AG10803 (cell line): ENCODE measurements at regions not wholly inside any gene's neighbourhood (a gene's known extent, or its start where the extent isn't known, plus 50 kb on each side); places are given as distances from the start of the nearest gene placed in this dataset.

ENCODE experiments used
- DNase-seq: peaks from one replicate; pipeline ENCODE4 v3.0.0; 2010; ENCODE audit warnings: low read depth
- H3K4me3 ChIP-seq: 2 replicates; pipeline ENCODE4 v1.5.1; 2011; ENCODE audit warnings: mild to moderate bottlenecking, low read length, control low read depth
- TF ChIP-seq, protein P1 (sequence below): conservative IDR thresholded peaks from 2 replicates; pipeline ENCODE4 v1.5.1; 2011; ENCODE audit warnings: mild to moderate bottlenecking, low read length, control low read depth, inconsistent platforms

DNA sequence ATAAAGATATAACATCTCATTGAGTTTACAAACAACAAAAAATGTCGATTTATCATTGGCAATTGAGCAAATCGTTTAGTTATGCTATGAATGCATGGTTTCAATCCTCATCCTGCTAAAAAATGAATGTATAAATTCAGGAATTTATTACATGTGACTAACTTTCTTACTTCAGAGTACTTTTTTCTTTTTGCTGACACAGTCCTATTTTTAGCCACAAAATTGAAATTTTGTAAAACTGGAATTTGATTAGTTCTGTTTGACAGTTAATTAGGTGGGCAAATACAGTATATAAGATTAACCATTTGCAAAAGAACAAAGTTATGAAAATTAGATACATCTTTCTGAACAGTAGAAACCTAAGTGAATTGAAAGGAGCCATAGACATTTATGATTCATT, 925.0 kb upstream of the CHORDC1 start:
- H3K4me3 ChIP-seq, result no peak overlapping the region
- no peak for DNase-seq
- TF ChIP-seq, protein P1, sequence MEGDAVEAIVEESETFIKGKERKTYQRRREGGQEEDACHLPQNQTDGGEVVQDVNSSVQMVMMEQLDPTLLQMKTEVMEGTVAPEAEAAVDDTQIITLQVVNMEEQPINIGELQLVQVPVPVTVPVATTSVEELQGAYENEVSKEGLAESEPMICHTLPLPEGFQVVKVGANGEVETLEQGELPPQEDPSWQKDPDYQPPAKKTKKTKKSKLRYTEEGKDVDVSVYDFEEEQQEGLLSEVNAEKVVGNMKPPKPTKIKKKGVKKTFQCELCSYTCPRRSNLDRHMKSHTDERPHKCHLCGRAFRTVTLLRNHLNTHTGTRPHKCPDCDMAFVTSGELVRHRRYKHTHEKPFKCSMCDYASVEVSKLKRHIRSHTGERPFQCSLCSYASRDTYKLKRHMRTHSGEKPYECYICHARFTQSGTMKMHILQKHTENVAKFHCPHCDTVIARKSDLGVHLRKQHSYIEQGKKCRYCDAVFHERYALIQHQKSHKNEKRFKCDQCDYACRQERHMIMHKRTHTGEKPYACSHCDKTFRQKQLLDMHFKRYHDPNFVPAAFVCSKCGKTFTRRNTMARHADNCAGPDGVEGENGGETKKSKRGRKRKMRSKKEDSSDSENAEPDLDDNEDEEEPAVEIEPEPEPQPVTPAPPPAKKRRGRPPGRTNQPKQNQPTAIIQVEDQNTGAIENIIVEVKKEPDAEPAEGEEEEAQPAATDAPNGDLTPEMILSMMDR, result no peak

DNA sequence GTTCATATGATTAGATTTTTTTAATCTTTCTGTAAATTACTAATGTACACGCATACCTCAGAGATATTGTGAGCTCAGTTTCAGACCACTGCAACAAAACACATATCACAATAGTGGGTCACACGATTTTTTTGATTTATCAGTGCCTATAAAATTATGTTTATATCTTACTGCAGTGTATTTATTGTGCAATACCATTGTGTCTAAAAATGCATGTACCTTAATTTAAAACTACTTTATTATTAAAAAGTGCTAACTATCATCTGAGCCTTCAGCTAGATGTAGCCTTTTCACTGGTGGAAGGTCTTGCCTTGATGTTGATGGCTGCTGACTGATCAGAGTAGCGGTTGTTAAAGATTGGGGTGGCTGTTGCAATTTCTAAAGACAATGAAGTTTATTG, 918.8 kb upstream of the CHORDC1 start:
- H3K4me3 ChIP-seq, result no peak overlapping the region
- TF ChIP-seq, protein P1, result no peak
- no peak for DNase-seq

DNA sequence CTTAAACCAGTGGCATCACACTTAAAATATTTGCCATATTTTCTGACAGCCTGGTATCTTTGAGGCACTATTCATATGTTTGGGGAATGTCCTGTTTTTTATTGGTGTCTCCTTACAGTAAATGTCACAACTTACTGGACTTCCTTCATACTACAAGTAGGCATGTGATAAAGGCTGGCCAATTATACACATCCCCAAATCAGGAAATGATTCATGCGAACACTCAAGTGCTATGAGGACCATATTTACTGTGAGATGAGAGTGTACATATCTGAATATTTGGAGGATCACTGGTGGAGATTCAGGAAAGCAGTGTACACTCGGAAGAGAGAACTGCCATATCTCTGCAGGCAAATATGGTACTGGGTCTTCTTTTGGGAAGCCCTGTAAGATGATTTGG, 913.8 kb upstream of the CHORDC1 start:
- TF ChIP-seq, protein P1, result no peak
- no peak for DNase-seq
- H3K4me3 ChIP-seq, result no peak overlapping the region

DNA sequence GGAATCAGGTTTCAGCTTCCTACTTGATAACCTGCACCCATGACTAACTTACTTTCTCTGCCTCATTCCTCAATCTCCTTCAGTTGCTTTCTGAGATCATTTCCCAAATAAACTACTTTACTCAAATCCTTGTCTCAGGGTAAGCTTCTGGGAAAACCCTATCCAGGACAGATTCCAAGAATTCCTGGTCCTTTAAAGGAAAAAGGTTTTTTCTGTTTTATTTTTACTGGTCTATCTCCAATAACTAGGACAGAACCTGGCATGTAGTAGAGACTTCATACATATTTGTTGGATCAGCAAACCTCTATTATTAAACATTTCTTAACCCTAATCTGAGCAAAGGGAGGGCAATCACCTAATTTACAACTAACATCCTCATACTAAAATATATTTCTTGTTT, 910.5 kb upstream of the CHORDC1 start:
- no peak overlapping the region for H3K4me3 ChIP-seq
- TF ChIP-seq, protein P1, result no peak
- DNase-seq, result no peak

DNA sequence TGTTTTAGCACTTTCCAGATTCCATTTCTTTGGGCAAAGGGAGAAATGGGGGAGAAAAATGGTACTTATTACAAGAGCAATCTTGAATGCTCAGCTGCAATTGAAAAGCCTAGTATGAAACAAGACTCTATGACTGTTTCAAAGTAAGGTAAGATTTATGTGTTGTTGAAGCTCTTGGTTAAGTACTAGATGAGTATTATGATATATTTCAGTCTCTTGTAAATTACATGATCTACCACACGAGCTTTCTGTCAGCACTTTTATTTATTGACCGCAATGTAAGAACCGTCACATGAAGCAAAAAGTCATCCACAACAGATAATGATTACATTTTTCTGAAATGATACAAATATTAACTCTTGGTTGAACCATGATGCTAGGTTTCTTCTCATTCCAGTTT, 906.7 kb upstream of the CHORDC1 start:
- TF ChIP-seq, protein P1, result no peak
- DNase-seq, result no peak
- no peak overlapping the region for H3K4me3 ChIP-seq

DNA sequence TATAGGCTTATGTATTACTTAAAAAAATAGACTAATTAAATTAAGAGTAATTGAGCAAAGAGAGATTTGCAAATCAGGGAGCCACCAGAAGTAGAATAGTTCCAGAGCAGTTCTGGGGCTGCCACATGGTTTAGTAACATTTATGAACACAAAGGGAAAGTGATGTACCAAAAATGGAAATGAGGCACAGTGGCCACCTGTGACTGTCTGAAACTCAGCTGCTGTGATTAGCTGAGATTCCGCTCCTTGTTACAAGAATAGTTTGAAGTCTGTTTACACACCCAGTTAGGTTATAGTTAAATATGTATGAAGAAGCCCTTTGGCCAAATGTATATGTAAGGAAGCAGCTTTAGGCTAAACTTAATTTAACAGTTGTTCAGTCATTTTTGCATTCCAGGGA, 901.5 kb upstream of the CHORDC1 start:
- no peak overlapping the region for H3K4me3 ChIP-seq
- DNase-seq, result no peak
- TF ChIP-seq, protein P1, result no peak

DNA sequence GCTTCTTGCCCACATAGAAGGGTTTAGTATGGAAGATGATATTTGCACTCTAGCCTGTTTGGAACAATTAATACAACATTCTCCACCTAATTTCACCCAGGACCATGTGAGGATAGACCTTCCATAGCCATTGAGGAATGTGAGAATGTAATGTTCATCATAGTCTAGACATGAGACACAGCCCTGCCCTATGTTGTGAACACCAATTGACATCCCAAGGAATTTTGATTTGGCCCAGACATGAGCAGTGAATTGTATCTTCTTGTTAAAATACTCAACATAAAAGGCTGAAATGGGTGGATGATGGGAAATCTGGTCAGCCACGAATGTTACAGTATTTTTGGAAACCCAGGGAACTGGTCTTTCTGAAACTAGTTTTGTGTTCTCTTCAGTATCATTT, 892.3 kb upstream of the CHORDC1 start:
- no peak overlapping the region for H3K4me3 ChIP-seq
- DNase-seq, result no peak
- TF ChIP-seq, protein P1, result no peak
